HG02571 (cell line): ENCODE measurements at regions not wholly inside any gene's neighbourhood (a gene's known extent, or its start where the extent isn't known, plus 50 kb on each side); places are given as distances from the start of the nearest gene placed in this dataset.
"Not testable (repeated sequence)": the region's sequence is repeated elsewhere in the genome, so short reads cannot be mapped to it uniquely, and the experiment has no call there.

ENCODE experiments used
- ATAC-seq: cut with Tn5 transposase; IDR thresholded peaks from one replicate; pipeline ENCODE4 v1.9.1; 2021; ENCODE audit warnings: mild to moderate bottlenecking, moderate library complexity; ENCODE audit not compliant: unreplicated experiment

DNA sequence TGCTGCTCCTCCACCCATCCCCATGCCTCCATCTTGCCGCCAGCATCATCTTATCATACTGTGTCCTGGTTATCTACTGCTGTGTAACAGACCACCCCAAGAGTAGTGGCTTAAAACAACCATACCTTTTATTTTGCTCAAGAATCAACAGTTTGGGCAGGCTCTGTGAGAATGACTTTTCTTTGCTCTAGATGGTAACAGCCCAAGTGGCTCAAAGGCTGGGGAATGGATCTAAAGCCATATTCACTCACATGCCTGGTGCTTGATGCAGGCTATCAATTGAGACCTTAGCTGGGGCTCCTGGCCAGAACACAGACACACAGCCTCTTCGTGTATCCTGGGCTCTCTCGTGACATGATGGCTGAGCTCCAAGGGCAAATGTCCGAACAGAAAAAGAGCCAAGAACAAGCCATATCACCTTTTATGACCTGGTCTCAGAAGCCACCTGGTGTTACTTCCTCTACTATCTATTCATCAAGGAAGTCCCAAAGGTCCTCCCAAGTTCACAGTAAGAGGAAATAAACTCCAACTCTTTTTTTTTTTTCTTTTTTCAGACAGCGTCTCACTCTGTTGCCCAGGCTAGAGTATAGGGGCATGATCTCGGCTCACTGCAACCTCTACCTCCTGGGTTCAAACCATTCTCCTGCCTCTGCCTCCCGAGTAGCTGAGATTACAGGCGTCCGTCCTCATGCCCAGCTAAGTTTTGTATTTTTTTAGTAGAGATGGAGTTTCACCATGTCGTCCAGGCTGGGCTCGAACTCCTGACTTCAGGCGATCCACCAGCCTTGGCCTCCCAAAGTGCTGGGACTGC lies 159.3 kb upstream of the JARID2 start:
- no peak for ATAC-seq

DNA sequence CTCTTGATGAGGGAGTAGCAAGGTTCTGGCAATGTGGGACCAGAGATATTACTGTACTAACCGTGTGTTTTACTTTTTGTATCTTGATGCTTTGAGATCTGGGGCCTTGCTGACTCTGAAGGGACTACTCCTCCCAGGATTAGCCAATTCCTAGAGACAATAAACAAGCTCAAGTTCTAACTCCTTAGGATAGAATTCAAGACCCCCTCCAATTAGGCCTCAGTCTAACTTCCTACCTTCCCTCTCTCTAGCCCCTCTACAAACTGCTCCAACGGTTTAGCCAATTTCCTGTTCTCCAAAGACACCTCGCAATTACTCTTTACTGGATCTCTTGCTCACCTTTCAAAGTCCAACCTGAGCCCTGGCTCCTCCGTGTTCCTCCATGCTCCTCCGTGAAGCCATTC lies 158.7 kb upstream of the JARID2 start:
- ATAC-seq, result no peak

- ATAC-seq, result no peak
These were observed 156.8 kb upstream of the JARID2 start for GRCh38 chr6:15088904-15089568.

DNA sequence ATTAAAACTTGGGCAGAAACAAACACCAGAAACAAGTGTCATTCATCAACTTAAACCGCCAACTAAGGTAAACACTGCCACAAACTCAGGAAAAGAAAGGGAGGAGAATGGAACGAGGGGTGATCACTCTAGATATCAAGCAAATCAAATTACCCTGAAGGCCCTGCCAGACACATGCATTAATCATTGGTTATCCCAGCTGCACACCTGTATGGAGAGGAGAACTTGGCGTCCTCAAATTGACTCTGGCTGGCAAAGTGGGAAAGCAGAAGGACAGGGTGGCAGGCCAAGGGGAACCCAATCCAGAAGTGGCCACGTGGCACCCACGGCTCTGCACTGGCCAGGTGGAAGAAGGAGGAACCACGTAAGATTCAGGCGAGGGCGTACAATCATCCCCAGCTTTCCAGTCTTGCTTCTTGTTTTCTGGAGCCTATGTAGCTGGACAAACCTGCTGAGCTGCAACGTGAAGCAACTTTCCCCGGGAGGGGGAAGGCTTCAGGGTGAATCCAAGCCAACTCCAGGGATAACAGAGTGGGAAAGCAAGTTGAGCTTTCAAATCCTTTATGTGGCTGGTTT lies 156.2 kb upstream of the JARID2 start:
- no peak for ATAC-seq

DNA sequence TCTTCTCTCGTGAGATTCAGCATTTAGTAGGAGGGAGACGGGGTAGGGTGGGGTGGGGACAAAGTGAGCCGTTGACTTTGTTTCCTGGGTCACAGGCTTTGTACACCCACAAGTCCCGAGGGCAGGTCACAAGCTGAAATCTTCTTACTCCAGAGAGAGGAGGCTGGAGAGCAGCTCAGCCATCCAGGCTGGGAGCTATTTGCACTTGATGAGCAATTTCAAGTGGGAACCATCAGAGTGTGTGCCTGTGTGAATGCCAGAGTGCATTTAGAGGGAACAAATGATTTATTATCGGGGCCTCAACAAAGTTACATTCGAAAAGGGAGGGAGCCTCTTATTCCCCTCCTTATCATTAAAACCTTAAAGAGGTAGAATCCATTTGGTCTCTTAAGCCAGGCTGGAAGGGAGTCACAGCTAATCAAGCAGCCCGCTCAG lies 155.7 kb upstream of the JARID2 start:
- no peak for ATAC-seq

- ATAC-seq, result no peak
These were observed 155.0 kb upstream of the JARID2 start for GRCh38 chr6:15090745-15091384.

GRCh38 chr6:15096894-15097837 lies 148.7 kb upstream of the JARID2 start:
- ATAC-seq, result no peak

- ATAC-seq, result no peak
These were observed 144.7 kb upstream of the JARID2 start for GRCh38 chr6:15101130-15101529.

- ATAC-seq, result no peak
These were observed 143.6 kb upstream of the JARID2 start for GRCh38 chr6:15102241-15102640.

DNA sequence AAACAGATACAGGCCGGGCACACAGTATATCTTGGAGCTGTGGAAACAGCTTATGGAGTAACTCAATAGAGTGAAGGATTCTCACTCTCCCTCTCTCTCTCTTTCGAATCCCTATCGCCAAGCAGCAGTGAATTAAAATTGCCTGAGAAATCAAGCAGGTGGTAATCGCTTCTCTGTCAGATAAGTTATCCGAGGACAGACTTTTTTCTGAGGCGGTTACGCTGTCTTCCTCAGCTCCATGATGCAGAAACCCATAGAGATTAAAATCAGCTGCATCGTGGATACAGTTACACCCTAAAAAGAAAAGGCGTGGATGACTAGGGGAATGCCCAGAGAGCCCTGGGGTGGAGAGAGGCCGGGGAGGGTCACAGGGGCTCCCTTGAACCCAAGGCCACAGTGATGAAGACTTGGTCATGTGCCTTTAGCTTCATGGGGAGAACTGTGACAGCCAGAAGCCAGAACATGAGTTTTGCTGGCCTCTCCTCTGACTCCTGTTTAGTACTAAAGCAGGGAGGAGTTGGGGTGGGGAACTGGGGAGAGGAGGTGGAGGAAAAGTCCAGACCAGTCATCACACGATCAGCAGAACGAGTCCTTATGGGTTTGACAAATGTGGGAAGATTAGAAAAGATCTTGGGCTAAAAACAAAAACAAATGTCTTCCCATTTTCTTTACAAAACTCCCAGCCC lies 138.8 kb upstream of the JARID2 start:
- no peak for ATAC-seq

GRCh38 chr6:15107644-15108382 lies 138.1 kb upstream of the JARID2 start:
- ATAC-seq, result no peak

- no peak for ATAC-seq
These were observed 137.5 kb upstream of the JARID2 start for GRCh38 chr6:15108383-15108715.

- no peak for ATAC-seq
These were observed 136.4 kb upstream of the JARID2 start for GRCh38 chr6:15109338-15110090.

DNA sequence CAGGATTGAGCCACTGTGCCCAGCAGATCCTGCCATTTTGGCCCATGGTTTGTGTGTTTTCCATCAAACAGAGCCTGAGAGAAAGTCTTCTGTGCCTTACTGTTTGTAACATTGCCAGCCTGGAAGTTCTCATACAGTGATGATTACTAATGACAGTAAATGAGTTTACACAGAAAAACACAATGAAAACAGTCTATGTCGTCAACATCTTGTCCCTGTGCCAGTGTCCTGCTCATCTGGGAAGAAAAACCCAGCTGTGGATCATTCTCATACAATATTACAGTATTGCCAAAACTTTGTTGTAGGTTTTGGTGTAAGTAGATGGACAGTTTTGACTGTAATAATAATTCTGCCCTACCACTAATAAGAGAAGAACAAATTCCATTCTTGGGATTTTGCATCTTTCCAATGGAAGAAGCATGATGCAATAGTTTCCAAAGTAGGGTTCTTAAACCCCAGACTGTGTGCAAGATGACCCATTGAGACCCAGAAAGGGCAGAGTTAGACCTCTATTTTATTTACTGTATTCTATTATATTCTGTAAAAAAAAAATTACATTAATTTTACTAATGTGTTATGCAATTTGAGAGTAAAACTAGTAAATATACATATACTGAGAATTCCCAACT lies 135.0 kb upstream of the JARID2 start:
- no peak for ATAC-seq

DNA sequence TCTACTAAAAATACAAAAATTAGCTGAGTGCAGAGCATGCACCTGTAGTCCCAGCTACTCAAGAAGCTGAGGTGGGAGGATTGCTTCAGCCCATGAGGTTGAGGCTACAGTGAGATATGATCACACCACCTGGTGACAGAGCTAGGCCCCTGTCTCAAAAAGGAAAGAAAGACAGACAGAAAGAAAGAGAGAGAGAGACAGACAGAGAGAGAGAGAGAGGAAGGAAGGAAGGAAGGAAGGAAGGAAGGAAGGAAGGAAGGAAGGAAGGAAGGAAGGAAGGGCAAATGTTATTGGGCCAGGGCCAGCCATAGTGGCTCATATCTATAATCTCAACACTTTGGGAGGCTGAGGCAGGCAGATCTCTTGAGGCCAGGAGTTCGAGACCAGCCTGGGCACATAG lies 134.3 kb upstream of the JARID2 start:
- ATAC-seq, result not testable (repeated sequence)

DNA sequence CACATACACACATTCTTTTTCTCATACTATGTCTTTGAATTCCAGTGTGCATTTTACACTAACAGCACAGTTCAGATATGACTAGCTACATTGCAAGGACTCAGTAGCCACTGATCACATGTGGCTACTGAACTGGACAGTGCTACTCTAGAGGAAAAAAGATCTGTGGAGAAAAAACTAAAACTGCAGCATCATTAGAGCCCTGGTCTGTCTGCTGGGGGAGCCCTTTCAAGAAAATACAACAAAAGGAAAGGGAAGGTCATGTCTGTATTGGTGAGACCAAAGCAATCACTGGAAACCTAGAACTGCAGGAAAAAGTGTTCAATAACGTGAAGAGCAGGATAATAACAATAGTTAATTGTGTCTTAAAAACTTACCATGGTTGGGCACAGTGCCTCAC lies 132.3 kb upstream of the JARID2 start:
- no peak for ATAC-seq

DNA sequence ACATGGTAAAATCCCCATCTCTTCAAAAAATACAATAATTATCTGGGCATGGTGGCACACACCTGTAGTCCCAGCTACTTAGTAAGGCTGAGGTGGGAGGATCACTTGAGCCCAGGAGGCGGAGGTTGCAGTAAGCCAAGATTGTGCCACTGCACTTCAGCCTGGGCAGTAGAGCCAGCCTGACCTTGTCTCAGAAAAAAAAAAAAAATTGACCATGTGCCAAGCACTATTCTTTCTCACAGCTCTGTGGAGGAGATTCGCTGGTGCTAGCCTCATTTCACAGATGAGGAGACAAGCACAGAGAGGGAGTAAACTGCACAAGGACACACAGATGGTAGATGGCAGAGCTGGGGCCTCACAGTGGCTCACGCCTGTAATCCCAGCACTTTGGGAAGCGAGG lies 131.8 kb upstream of the JARID2 start:
- no peak for ATAC-seq

DNA sequence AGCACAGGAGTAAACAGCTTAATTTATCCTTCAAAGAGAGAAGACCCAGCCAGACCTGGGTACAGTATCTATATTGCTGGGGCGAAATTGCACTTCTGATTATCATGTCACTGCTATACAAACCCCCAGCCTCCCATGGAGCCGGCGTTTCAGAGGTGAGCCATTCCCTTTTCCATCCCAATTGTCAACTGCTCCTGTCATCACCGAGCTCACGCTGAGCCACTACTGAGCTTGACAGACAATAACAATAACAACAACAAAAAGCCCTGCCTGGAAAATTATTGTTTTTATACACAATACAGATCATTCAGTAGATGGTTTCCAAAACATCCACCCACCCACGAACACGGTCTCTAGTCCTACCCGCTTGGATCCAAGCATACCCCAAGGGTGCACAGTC lies 129.0 kb upstream of the JARID2 start:
- ATAC-seq, result no peak
